Liver (tissue), 3 donors: ENCODE measurements at regions not wholly inside any gene's neighbourhood (a gene's known extent, or its start where the extent isn't known, plus 50 kb on each side); places are given as distances from the start of the nearest gene placed in this dataset.

ENCODE experiments used
- CTCF ChIP-seq: fragments of 150-350 bp; IDR thresholded peaks from 2 replicates; pipeline ENCODE4 v1.5.1; 2017; ENCODE audit warnings: improper control_type of control experiment, low read depth, low read length; ENCODE audit not compliant: missing input control
- JUND ChIP-seq, 2 donors: IDR thresholded peaks; 2 replicates each; pipeline ENCODE4 v1.6.1; 2016; ENCODE audit warnings: antibody characterized with exemption in 2 of 2
- RAD21 ChIP-seq, 2 donors: IDR thresholded peaks; 2 replicates each; pipeline ENCODE4 v1.6.1; 2016; ENCODE audit warnings: antibody characterized with exemption in 2 of 2, mild to moderate bottlenecking in 2 of 2
- RXRA ChIP-seq, 2 donors: IDR thresholded peaks; 2 replicates each; pipeline ENCODE4 v1.6.1; 2017 to 2018; ENCODE audit warnings: antibody characterized with exemption in 2 of 2, mild to moderate bottlenecking in 1 of 2
- SP1 ChIP-seq: IDR thresholded peaks from 2 replicates; pipeline ENCODE4 v1.6.1; 2018; ENCODE audit warnings: antibody characterized with exemption, mild to moderate bottlenecking
- TAF1 ChIP-seq: conservative IDR thresholded peaks from 2 replicates; pipeline ENCODE4 v1.6.1; 2016; ENCODE audit warnings: antibody characterized with exemption, mild to moderate bottlenecking
- donor health status: healthy.
- donor health status: healthy.

- TF ChIP-seq CTCF (no peak), SP1 (no peak), RAD21 (IDR thresholded peaks at IDR 0.05) (no peak), JUND (IDR thresholded peaks at IDR 0.05) (no peak), TAF1 (no peak), RXRA (IDR thresholded peaks at IDR 0.05) (no peak)
Observed at GRCh38 chr7:91351374-91351773, 87.1 kb downstream of the FZD1 start.
